ENCODE measurements at regions not wholly inside any gene's neighbourhood (a gene's known extent, or its start where the extent isn't known, plus 50 kb on each side); places are given as distances from the start of the nearest gene placed in this dataset.

DNA sequence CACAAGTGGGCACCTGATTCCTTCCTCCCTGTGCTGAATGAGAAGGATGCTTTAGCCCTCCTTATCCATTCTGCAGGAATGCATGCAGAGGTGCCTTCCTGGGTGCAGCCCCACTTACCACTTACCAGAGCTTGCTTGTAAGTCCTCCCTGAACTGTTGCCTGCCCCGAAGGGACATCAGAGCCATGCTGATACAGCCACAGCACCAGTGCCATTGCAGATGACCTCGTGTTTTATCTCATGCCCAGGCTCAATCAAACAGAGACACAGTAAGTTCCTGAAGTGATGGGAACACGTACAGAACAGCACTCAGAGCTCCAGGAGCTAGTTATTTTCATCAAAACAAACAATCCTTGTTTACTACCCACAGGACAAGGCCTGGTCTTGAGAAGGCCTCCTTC, 81.9 kb downstream of the ATP1A1 start:
- no peak for DNase-seq

- DNase-seq = no peak
Observed at GRCh38 chr1:116455509-116455908, 82.5 kb downstream of the ATP1A1 start.

DNA sequence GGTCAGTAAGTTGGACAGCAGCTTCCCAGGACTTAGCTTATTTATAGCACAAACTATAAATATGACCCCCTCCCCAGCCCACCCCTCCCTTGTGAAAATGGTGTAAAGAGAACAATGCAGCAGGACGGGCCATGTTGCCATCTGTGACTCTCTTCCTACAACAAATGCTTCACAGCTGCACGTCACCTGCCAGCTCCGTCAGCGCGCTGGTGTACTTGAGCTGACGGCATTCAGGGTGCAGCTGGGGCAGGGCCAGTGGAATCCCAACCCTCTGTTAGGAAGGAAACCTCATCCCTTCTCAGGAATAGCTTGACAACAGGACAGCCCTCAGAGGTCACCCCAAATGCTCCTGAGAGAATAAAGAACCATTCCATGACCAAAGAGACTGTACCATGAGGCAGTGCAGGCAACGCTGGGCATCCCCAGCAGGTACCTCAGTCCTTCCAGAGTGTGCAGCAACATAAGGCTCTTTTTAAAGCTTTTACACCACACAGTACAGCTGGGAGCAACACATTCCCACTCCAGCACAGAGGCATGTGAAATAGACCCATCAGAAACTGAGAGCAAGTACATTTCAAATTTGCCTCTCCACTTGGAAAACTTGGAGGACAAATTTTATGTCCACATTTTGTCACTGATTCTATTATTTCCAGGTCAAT, 85.0 kb downstream of the ATP1A1 start:
- DNase-seq = no peak

- DNase-seq = no peak
Observed at GRCh38 chr1:116458695-116459094, 85.7 kb downstream of the ATP1A1 start.

DNA sequence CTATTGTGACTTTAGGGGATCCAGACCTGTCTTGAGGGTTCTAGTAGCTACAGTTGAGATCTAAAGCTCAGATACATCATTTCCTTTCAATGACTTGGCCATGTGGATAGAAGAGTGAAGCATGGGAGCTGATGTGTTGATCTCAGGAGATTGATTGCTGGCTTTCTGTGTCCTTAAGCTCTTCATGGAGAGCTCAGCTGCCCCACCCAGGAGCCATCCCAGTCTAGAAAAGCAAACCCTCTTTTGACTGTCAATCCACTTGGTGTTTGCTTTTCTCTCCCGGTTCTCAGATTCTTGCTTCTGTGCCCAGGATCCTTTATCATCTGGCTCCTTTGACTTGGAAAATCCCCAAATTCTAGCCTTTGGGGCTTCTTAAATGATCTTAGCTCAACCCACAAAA, 87.2 kb downstream of the ATP1A1 start:
- DNase-seq = no peak

DNA sequence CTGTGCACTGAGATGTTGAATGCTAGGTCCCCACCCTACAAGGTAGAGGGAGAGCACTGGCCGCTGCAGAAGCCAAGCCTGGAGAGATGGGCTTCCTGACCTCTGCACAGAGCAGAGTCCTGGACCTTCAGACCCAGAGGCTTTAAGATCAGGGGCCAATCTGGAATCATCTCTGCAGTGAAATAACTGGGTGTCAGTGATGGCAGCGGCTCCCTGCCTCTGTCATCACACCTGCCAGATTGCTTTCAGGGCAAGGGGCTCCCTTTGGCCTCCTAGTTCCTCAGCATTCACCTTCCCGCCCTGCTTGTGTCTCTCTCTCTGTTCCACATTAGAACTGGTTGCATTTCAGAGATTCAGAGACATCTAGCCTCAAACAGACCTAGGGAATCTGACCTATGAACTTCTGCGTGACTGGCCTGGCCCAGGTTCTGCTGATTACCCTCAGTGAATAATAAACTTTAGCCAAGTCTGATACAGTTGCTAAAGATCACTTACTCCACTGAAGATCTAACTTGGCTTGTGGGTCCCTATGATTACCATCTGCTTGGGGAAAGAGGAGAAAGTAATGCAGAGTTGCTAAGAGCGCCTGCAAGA, 87.8 kb downstream of the ATP1A1 start:
- no peak for DNase-seq

DNA sequence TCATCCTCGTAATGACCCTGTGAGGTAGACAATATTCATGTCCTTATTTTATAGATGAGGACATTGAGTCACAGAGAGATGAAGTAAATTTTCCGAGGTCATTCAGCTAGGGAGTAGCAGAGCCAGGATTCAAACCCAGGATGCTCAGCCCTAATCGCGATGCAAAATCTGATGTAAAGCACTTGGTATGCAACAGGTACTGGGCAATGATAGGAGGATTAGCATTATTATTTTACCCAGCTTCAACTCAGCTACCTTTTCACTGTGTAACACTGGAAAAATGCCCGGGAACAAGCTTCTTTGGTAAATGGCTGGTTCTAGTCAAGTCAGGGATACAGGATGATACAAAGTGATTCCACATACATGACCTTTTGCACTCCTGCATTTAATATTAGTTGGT, 88.7 kb downstream of the ATP1A1 start:
- DNase-seq = no peak

- no peak for DNase-seq
Observed at GRCh38 chr1:116462722-116463121, 89.7 kb downstream of the ATP1A1 start.

DNA sequence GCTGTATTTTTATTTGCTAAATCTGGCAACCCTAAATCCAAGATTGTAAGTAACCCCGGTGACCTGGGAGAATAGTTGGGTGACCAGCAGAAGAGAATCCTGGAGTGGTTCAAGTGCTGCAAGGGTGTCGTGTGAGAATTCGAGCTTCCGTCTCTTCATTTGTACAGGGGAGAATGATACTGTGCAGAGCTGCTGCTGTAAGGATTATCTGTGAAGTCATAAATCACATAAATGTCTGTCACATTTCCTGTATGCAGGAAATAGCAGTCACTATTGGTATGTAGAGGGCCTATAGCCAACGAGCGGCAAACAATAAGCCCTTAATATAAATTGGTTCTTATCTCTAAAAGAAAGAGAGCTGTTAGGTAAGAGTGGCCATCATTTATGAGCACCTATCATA, 90.7 kb downstream of the ATP1A1 start:
- peak; percentile 11 for DNase-seq

Data from NCI-H82 (cell line).